MM.1S (cell line): ENCODE measurements at regions not wholly inside any gene's neighbourhood (a gene's known extent, or its start where the extent isn't known, plus 50 kb on each side); places are given as distances from the start of the nearest gene placed in this dataset.

ENCODE experiments used
- DNase-seq: peaks from one replicate; pipeline ENCODE4 v3.0.0-alpha.2; 2015
- H2AFZ ChIP-seq: fragments of 300-600 bp; sonication (generic); 2 replicates; pipeline ENCODE4 v1.6.0; 2016; ENCODE audit warnings: antibody characterized with exemption, low read length
- H3F3A ChIP-seq: fragments of 300-600 bp; sonication (generic); 2 replicates; pipeline ENCODE4 v1.6.1; 2016; ENCODE audit warnings: mild to moderate bottlenecking, antibody characterized with exemption, low read length, moderate library complexity, mixed read lengths; ENCODE audit not compliant: insufficient read depth
- H3K27ac ChIP-seq: fragments of 300-600 bp; sonication (generic); 2 replicates; pipeline ENCODE4 v1.5.1; 2016; ENCODE audit warnings: mild to moderate bottlenecking, low read length
- H3K27me3 ChIP-seq: fragments of 300-600 bp; sonication (generic); replicated peaks from 2 replicates; pipeline ENCODE4 v1.6.0; 2016; ENCODE audit warnings: low read length; ENCODE audit not compliant: insufficient read depth
- H3K36me3 ChIP-seq: fragments of 300-600 bp; sonication (generic); replicated peaks from 2 replicates; pipeline ENCODE4 v1.6.1; 2016; ENCODE audit warnings: mild to moderate bottlenecking, low read length, mixed read lengths; ENCODE audit not compliant: insufficient read depth
- H3K4me1 ChIP-seq: fragments of 300-600 bp; sonication (generic); 2 replicates; pipeline ENCODE4 v1.6.1; 2016; ENCODE audit warnings: low read length, mixed read lengths
- H3K4me2 ChIP-seq: fragments of 300-600 bp; sonication (generic); 2 replicates; pipeline ENCODE4 v1.6.0; 2016; ENCODE audit warnings: low read depth, low read length
- H3K4me3 ChIP-seq: fragments of 300-600 bp; sonication (generic); 2 replicates; pipeline ENCODE4 v1.5.1; 2016; ENCODE audit warnings: low read length, mixed read lengths
- H3K79me2 ChIP-seq: fragments of 300-600 bp; sonication (generic); 2 replicates; pipeline ENCODE4 v1.6.1; 2016; ENCODE audit warnings: mixed run types, low read length, mixed read lengths
- H3K9ac ChIP-seq: fragments of 300-600 bp; sonication (generic); 2 replicates; pipeline ENCODE4 v1.6.1; 2016; ENCODE audit warnings: low read length, mixed read lengths
- H3K9me2 ChIP-seq: fragments of 300-600 bp; sonication (generic); replicated peaks from 2 replicates; pipeline ENCODE4 v1.6.1; 2016; ENCODE audit warnings: mild to moderate bottlenecking, low read length, mixed read lengths; ENCODE audit not compliant: insufficient read depth
- H3K9me3 ChIP-seq: fragments of 300-600 bp; sonication (generic); replicated peaks from 2 replicates; pipeline ENCODE4 v1.6.1; 2016; ENCODE audit warnings: mild to moderate bottlenecking, low read length, mixed read lengths; ENCODE audit not compliant: insufficient read depth
- H4K20me1 ChIP-seq: fragments of 300-600 bp; sonication (generic); 2 replicates; pipeline ENCODE4 v1.6.1; 2016; ENCODE audit warnings: mild to moderate bottlenecking, low read length, moderate library complexity, mixed read lengths; ENCODE audit not compliant: insufficient read depth
- EZH2 ChIP-seq: fragments of 300-600 bp; sonication (generic); optimal IDR thresholded peaks from 2 replicates; pipeline ENCODE3; 2017; ENCODE audit warnings: low read depth, mild to moderate bottlenecking, antibody characterized with exemption, low read length, mixed read lengths
- EZH2phosphoT487 ChIP-seq: fragments of 300-600 bp; sonication (generic); IDR thresholded peaks from 2 replicates; pipeline ENCODE4 v1.6.1; 2018; ENCODE audit warnings: antibody characterized with exemption, low read length
- TF ChIP-seq, protein P1 (sequence below): fragments of 300-600 bp; sonication (generic); IDR thresholded peaks from 2 replicates; pipeline ENCODE4 v1.5.1; 2016; ENCODE audit warnings: antibody characterized with exemption, low read length, mixed read lengths

DNA sequence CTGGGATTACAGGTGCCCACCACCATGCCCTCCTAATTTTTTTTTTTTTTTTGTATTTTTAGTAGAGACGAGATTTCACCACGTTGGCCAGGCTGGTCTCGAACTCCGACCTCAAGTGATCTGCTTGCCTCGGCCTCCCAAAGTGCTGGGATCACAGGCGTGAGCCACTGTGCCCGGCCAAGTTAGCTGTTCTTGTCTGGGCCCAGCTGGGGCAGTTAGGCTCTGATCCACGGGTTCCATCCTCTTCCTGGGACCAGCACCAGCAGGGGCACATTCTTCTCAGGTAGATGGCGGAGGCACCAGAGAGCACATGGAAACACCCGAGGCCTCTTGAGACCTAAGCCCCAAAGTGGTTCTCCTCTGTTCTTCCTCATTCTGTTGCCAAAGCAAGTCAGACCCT is 281.6 kb downstream of the PBX3 start:
- Histone ChIP-seq H4K20me1 (no peaks in the 10 kb centered on the region), H3K27me3 (no peaks in the 10 kb centered on the region; the same call in 1 of the 2 replicates), H3K4me1 (no peaks in the 10 kb centered on the region), H3K27ac (no peak overlapping the region), H3K9me2 (no peaks in the 10 kb centered on the region), H3K79me2 (no peaks in the 10 kb centered on the region), H3K4me2 (no peak overlapping the region), H2AFZ (no peak overlapping the region), H3F3A (no peaks in the 10 kb centered on the region), H3K9me3 (no peaks in the 10 kb centered on the region), H3K4me3 (no peak overlapping the region), H3K9ac (no peak overlapping the region), H3K36me3 (no peaks in the 10 kb centered on the region)
- TF ChIP-seq EZH2phosphoT487 (no peak), EZH2 (no peak)
- TF ChIP-seq, protein P1, sequence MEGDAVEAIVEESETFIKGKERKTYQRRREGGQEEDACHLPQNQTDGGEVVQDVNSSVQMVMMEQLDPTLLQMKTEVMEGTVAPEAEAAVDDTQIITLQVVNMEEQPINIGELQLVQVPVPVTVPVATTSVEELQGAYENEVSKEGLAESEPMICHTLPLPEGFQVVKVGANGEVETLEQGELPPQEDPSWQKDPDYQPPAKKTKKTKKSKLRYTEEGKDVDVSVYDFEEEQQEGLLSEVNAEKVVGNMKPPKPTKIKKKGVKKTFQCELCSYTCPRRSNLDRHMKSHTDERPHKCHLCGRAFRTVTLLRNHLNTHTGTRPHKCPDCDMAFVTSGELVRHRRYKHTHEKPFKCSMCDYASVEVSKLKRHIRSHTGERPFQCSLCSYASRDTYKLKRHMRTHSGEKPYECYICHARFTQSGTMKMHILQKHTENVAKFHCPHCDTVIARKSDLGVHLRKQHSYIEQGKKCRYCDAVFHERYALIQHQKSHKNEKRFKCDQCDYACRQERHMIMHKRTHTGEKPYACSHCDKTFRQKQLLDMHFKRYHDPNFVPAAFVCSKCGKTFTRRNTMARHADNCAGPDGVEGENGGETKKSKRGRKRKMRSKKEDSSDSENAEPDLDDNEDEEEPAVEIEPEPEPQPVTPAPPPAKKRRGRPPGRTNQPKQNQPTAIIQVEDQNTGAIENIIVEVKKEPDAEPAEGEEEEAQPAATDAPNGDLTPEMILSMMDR, result no peak
- no peak for DNase-seq

DNA sequence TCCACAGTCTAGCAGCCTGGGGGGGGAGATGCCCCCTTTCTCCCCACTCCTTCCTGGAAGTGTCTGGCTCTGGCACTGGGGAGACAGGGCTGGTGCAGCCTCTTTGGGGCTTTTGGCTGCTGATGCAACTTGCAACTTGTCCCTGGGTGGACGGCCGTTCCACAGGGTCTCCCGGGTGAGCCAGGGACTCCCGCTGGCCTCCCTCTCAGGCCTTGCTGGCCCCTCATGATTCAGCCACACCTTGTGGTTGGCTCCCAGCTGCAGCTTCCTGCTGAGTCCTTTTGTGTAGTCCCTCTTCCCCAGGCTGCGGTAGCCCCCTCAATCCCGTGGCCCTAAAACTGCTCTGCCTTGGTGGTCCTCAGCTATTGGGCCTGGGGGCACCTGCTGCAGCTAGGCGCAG is 283.5 kb downstream of the PBX3 start:
- no peak overlapping the region for H3K4me3 ChIP-seq
- H3K9ac ChIP-seq, result no peak overlapping the region
- H3K9me2 ChIP-seq, result no peaks in the 10 kb centered on the region
- no peak overlapping the region for H3K4me2 ChIP-seq
- H3K4me1 ChIP-seq, result no peaks in the 10 kb centered on the region
- H4K20me1 ChIP-seq, result no peaks in the 10 kb centered on the region
- DNase-seq, result no peak
- no peak overlapping the region for H2AFZ ChIP-seq
- no peaks in the 10 kb centered on the region for H3K79me2 ChIP-seq
- H3K27me3 ChIP-seq, result no peaks in the 10 kb centered on the region; the same call in 1 of the 2 replicates
- H3K9me3 ChIP-seq, result no peaks in the 10 kb centered on the region
- H3K36me3 ChIP-seq, result no peaks in the 10 kb centered on the region
- H3K27ac ChIP-seq, result no peak overlapping the region
- H3F3A ChIP-seq, result no peaks in the 10 kb centered on the region
- TF ChIP-seq EZH2 (no peak), EZH2phosphoT487 (no peak)

DNA sequence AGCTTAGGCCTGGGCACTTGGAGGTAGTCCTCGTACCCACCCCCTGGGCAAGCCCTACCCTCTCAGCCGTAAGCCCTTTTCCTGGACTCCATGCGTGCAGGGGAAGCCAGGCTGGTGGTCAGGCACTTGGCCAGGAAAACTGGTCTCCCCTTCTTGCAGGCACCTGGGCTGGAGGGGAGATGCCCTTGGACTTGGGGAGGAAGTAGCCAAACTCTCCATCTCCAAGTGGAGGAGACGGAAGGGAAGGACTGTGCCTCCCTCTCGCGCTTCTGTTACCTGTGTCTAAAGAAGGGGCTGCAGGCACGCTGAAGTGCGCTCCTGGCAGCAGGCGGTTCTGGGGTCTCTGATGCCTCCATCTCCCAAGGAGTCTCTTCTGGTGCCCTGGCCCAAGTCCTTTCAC is 283.9 kb downstream of the PBX3 start:
- Histone ChIP-seq H3K9ac (no peak overlapping the region), H3K36me3 (no peaks in the 10 kb centered on the region), H3K27me3 (no peaks in the 10 kb centered on the region; the same call in 1 of the 2 replicates), H2AFZ (no peak overlapping the region), H4K20me1 (no peaks in the 10 kb centered on the region), H3K4me1 (no peaks in the 10 kb centered on the region), H3K9me3 (no peaks in the 10 kb centered on the region), H3K79me2 (no peaks in the 10 kb centered on the region), H3K4me3 (no peak overlapping the region), H3F3A (no peaks in the 10 kb centered on the region), H3K4me2 (no peak overlapping the region), H3K27ac (no peak overlapping the region), H3K9me2 (no peaks in the 10 kb centered on the region)
- DNase-seq, result no peak
- no peak for TF ChIP-seq EZH2
- TF ChIP-seq, protein P1, result no peak
- no peak for TF ChIP-seq EZH2phosphoT487

DNA sequence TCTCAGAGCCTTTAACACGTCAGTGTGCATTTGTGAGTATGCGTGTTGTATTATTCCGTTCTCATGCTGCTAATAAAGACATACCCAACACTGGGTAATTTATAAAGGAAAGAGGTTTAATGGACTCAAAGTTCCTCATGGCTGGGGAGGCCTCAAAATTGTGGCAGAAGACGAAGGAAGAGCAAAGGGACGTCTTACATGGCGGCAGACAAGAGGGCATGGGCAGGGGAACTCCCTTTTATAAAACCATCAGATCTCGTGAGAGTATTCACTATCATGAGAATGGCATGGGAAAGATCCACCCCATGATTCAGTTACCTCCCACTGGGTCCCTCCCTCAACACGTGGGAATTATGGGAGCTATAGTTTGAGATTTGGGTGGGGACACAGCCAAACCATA is 285.0 kb downstream of the PBX3 start:
- Histone ChIP-seq H3K36me3 (no peaks in the 10 kb centered on the region), H3K4me3 (no peak overlapping the region), H3K27ac (no peak overlapping the region), H3K4me2 (no peak overlapping the region), H3K79me2 (no peaks in the 10 kb centered on the region), H2AFZ (no peak overlapping the region), H3K9me2 (no peaks in the 10 kb centered on the region), H3F3A (no peaks in the 10 kb centered on the region), H3K27me3 (peaks cover 8% of the 10 kb centered on the region), H3K4me1 (no peaks in the 10 kb centered on the region), H3K9ac (no peak overlapping the region), H3K9me3 (no peaks in the 10 kb centered on the region), H4K20me1 (no peaks in the 10 kb centered on the region)
- DNase-seq, result no peak
- TF ChIP-seq, protein P1, result no peak
- TF ChIP-seq EZH2phosphoT487 (no peak), EZH2 (no peak)
